ENCODE measurements at regions not wholly inside any gene's neighbourhood (a gene's known extent, or its start where the extent isn't known, plus 50 kb on each side); places are given as distances from the start of the nearest gene placed in this dataset.

- H3K36me3 ChIP-seq (ENCODE audit: insufficient read depth, low read length) = no peaks in the 10 kb centered on the region
- H3F3A ChIP-seq (ENCODE audit: insufficient read depth, low read length, poor library complexity, severe bottlenecking) = no peaks in the 10 kb centered on the region
- H3K9me2 ChIP-seq (ENCODE audit: insufficient read depth, low read length) = no peaks in the 10 kb centered on the region
- H4K20me1 ChIP-seq (ENCODE audit: insufficient read depth) = no peaks in the 10 kb centered on the region
- TF ChIP-seq TAF1 (IDR thresholded peaks at IDR 0.05; ENCODE audit: low read depth) (no peak), CTCF (IDR thresholded peaks at IDR 0.05; ENCODE audit: poor library complexity, severe bottlenecking) (no peak), RAD21 (conservative IDR thresholded peaks at IDR 0.05) (no peak), REST (IDR thresholded peaks at IDR 0.05; ENCODE audit: borderline replicate concordance) (no peak), POLR2AphosphoS5 (IDR thresholded peaks at IDR 0.05) (no peak), SMC3 (conservative IDR thresholded peaks at IDR 0.05; ENCODE audit: poor library complexity) (no peak), MXI1 (conservative IDR thresholded peaks at IDR 0.05; ENCODE audit: poor library complexity, severe bottlenecking) (no peak), EZH2 (IDR thresholded peaks at IDR 0.05; ENCODE audit: borderline replicate concordance, insufficient read depth, low read length, poor library complexity, severe bottlenecking) (no peak), EP300 (conservative IDR thresholded peaks at IDR 0.05; ENCODE audit: poor library complexity, severe bottlenecking) (no peak)
- no peak overlapping the region for H3K27ac ChIP-seq (ENCODE audit: low read length)
- H3K27me3 ChIP-seq (ENCODE audit: insufficient read depth, low read depth, low read length) = no peaks in the 10 kb centered on the region
- no peak overlapping the region for H2AFZ ChIP-seq (ENCODE audit: low read depth, low read length)
- H3K4me2 ChIP-seq (ENCODE audit: low read length) = no peak overlapping the region
- no peaks in the 10 kb centered on the region for H3K9me3 ChIP-seq (ENCODE audit: low read length)
- H3K4me3 ChIP-seq (ENCODE audit: low read length) = no peak overlapping the region
- H3K79me2 ChIP-seq (replicated peaks; ENCODE audit: insufficient read depth, low read length) = no peaks in the 10 kb centered on the region
- no peak overlapping the region for H3K9ac ChIP-seq (ENCODE audit: low read length)
Observed at GRCh38 chr4:129578336-129578735, 482.4 kb downstream of the C4orf33 start.

- Histone ChIP-seq H3K9me3 (ENCODE audit: low read length) (no peaks in the 10 kb centered on the region), H3K27ac (ENCODE audit: low read length) (no peak overlapping the region), H3K4me2 (ENCODE audit: low read length) (no peak overlapping the region), H3K4me3 (ENCODE audit: low read length) (no peak overlapping the region), H3K9me2 (ENCODE audit: insufficient read depth, low read length) (no peaks in the 10 kb centered on the region), H2AFZ (ENCODE audit: low read depth, low read length) (no peak overlapping the region), H3F3A (ENCODE audit: insufficient read depth, low read length, poor library complexity, severe bottlenecking) (no peaks in the 10 kb centered on the region), H3K9ac (ENCODE audit: low read length) (no peak overlapping the region), H3K36me3 (ENCODE audit: insufficient read depth, low read length) (no peaks in the 10 kb centered on the region), H3K27me3 (ENCODE audit: insufficient read depth, low read depth, low read length) (no peaks in the 10 kb centered on the region), H4K20me1 (ENCODE audit: insufficient read depth) (no peaks in the 10 kb centered on the region), H3K79me2 (replicated peaks; ENCODE audit: insufficient read depth, low read length) (no peaks in the 10 kb centered on the region)
- no peak for TF ChIP-seq MXI1 (conservative IDR thresholded peaks at IDR 0.05; ENCODE audit: poor library complexity, severe bottlenecking)
- no peak for TF ChIP-seq SMC3 (conservative IDR thresholded peaks at IDR 0.05; ENCODE audit: poor library complexity)
- no peak for TF ChIP-seq TAF1 (IDR thresholded peaks at IDR 0.05; ENCODE audit: low read depth)
- no peak for TF ChIP-seq CTCF (IDR thresholded peaks at IDR 0.05; ENCODE audit: poor library complexity, severe bottlenecking)
- no peak for TF ChIP-seq EP300 (conservative IDR thresholded peaks at IDR 0.05; ENCODE audit: poor library complexity, severe bottlenecking)
Observed at GRCh38 chr4:129581305-129581704, 485.4 kb downstream of the C4orf33 start.

Data from neural cell (in vitro differentiated cells).